H9 (cell line): ENCODE measurements at regions not wholly inside any gene's neighbourhood (a gene's known extent, or its start where the extent isn't known, plus 50 kb on each side); places are given as distances from the start of the nearest gene placed in this dataset.

Experiments used
- DNase-seq: peaks from one replicate; pipeline ENCODE4 v3.0.0-alpha.2; 2017
- H2AFZ ChIP-seq: one replicate; pipeline ENCODE4 v1.6.1; 2013; ENCODE audit warnings: mild to moderate bottlenecking, low read length, control low read depth, moderate library complexity
- H2AK5ac ChIP-seq: 2 replicates; pipeline ENCODE4 v1.6.1; 2013; ENCODE audit warnings: low read length, control low read depth, mixed read lengths; ENCODE audit not compliant: insufficient read length
- H2BK120ac ChIP-seq: one replicate; pipeline ENCODE4 v1.6.1; 2013; ENCODE audit warnings: low read depth, mild to moderate bottlenecking, low read length, control low read depth, inconsistent platforms; ENCODE audit not compliant: poor library complexity, severe bottlenecking
- H2BK12ac ChIP-seq: 2 replicates; pipeline ENCODE4 v1.6.1; 2013; ENCODE audit warnings: low read length, control low read depth, mixed read lengths, low read depth; ENCODE audit not compliant: insufficient read length
- H2BK15ac ChIP-seq: 2 replicates; pipeline ENCODE4 v1.6.1; 2013; ENCODE audit warnings: low read depth, low read length, control low read depth
- H2BK20ac ChIP-seq: one replicate; pipeline ENCODE4 v1.6.1; 2013; ENCODE audit warnings: low read depth, mild to moderate bottlenecking, low read length, control low read depth, inconsistent platforms; ENCODE audit not compliant: poor library complexity, severe bottlenecking
- H2BK5ac ChIP-seq: 2 replicates; pipeline ENCODE4 v1.6.1; 2013; ENCODE audit warnings: low read length, control low read depth, mixed read lengths; ENCODE audit not compliant: insufficient read length
- H3K14ac ChIP-seq: 2 replicates; pipeline ENCODE4 v1.6.1; 2013; ENCODE audit warnings: low read length, control low read depth; ENCODE audit not compliant: insufficient read depth
- H3K18ac ChIP-seq: 2 replicates; pipeline ENCODE4 v1.6.1; 2013; ENCODE audit warnings: low read depth, mild to moderate bottlenecking, mixed read lengths, low read length, control low read depth; ENCODE audit not compliant: insufficient read length
- H3K23ac ChIP-seq: 2 replicates; pipeline ENCODE4 v1.6.1; 2013; ENCODE audit warnings: low read length, control low read depth, mixed read lengths, low read depth; ENCODE audit not compliant: insufficient read length
- H3K23me2 ChIP-seq: 2 replicates; pipeline ENCODE4 v1.6.1; 2013; ENCODE audit warnings: low read depth, mild to moderate bottlenecking, mixed read lengths, low read length, control low read depth; ENCODE audit not compliant: insufficient read length, poor library complexity, severe bottlenecking
- H3K27ac ChIP-seq: 2 replicates; pipeline ENCODE4 v1.5.1; 2013; ENCODE audit warnings: low read length, control low read depth, mixed read lengths, low read depth; ENCODE audit not compliant: insufficient read length
- H3K27me3 ChIP-seq: 2 replicates; pipeline ENCODE4 v1.6.1; 2013; ENCODE audit warnings: low read length, control low read depth, inconsistent platforms; ENCODE audit not compliant: insufficient read depth
- H3K4ac ChIP-seq: 2 replicates; pipeline ENCODE4 v1.6.1; 2013; ENCODE audit warnings: low read depth, mild to moderate bottlenecking, control low read depth, inconsistent platforms, low read length, moderate library complexity
- H3K4me1 ChIP-seq: 2 replicates; pipeline ENCODE4 v1.6.1; 2013; ENCODE audit warnings: low read length, control low read depth, inconsistent platforms; ENCODE audit not compliant: insufficient read depth
- H3K4me2 ChIP-seq: 2 replicates; pipeline ENCODE4 v1.6.1; 2013; ENCODE audit warnings: low read length, control low read depth, mixed read lengths; ENCODE audit not compliant: insufficient read length, insufficient read depth
- H3K56ac ChIP-seq: 2 replicates; pipeline ENCODE4 v1.6.1; 2013; ENCODE audit warnings: low read depth, mild to moderate bottlenecking, mixed read lengths, low read length, control low read depth; ENCODE audit not compliant: insufficient read length
- H3K79me1 ChIP-seq: 2 replicates; pipeline ENCODE4 v1.6.1; 2013; ENCODE audit warnings: low read depth, mild to moderate bottlenecking, moderate library complexity, low read length, control low read depth, inconsistent platforms; ENCODE audit not compliant: insufficient read depth, poor library complexity, severe bottlenecking
- H3K79me2 ChIP-seq: 2 replicates; pipeline ENCODE4 v1.6.1; 2013; ENCODE audit warnings: low read length, control low read depth, inconsistent platforms; ENCODE audit not compliant: insufficient read depth
- H3K9ac ChIP-seq: 2 replicates; pipeline ENCODE4 v1.6.1; 2013; ENCODE audit warnings: low read length, control low read depth, mixed read lengths; ENCODE audit not compliant: insufficient read length; ENCODE audit errors: extremely low read depth
- H3K9me3 ChIP-seq: one replicate; pipeline ENCODE4 v1.6.1; 2013; ENCODE audit warnings: low read depth, low read length, inconsistent platforms; ENCODE audit not compliant: control insufficient read depth
- H3T11ph ChIP-seq: one replicate; pipeline ENCODE4 v1.6.1; 2013; ENCODE audit warnings: mild to moderate bottlenecking, low read length, control low read depth, inconsistent platforms
- H4K20me1 ChIP-seq: one replicate; pipeline ENCODE4 v1.6.1; 2013; ENCODE audit not compliant: control insufficient read depth, insufficient read length, insufficient read depth
- H4K5ac ChIP-seq: 2 replicates; pipeline ENCODE4 v1.6.1; 2013; ENCODE audit warnings: low read depth, mild to moderate bottlenecking, mixed read lengths, low read length, control low read depth; ENCODE audit not compliant: insufficient read length
- H4K8ac ChIP-seq: replicated peaks from 2 replicates; pipeline ENCODE4 v1.6.1; 2013; ENCODE audit warnings: low read length, control low read depth, mixed read lengths, low read depth; ENCODE audit not compliant: insufficient read length
- H4K91ac ChIP-seq: 2 replicates; pipeline ENCODE4 v1.6.1; 2013; ENCODE audit warnings: low read depth, mild to moderate bottlenecking, moderate library complexity, mixed read lengths, low read length, control low read depth; ENCODE audit not compliant: insufficient read length
- H3K27ac Mint-ChIP-seq, 3 experiments: 2 replicates in 2 of 3; 3 replicates in 1 of 3; pipeline ENCODE4 v1.8.0; 2020 to 2021; ENCODE audit warnings: mixed read lengths in 3 of 3, mild to moderate bottlenecking in 1 of 3, moderate library complexity in 1 of 3
- H3K27me3 Mint-ChIP-seq: 2 replicates; pipeline ENCODE4 v1.8.0; 2021; ENCODE audit warnings: low read depth, mild to moderate bottlenecking, moderate library complexity, mixed read lengths
- H3K36me3 Mint-ChIP-seq, 3 experiments: 2 replicates in 2 of 3; 3 replicates in 1 of 3; pipeline ENCODE4 v1.8.0; 2020 to 2021; ENCODE audit warnings: low read depth in 3 of 3, mixed read lengths in 3 of 3; ENCODE audit not compliant: insufficient read depth in 1 of 3
- H3K4me1 Mint-ChIP-seq, 2 experiments: 2 replicates each; pipeline ENCODE4 v1.8.0; 2020; ENCODE audit warnings: mixed read lengths in 2 of 2
- H3K4me3 Mint-ChIP-seq, 2 experiments: 2 replicates in 1 of 2; 3 replicates in 1 of 2; pipeline ENCODE4 v1.8.0; 2020 to 2021; ENCODE audit warnings: mild to moderate bottlenecking in 2 of 2, mixed read lengths in 2 of 2, moderate library complexity in 1 of 2
- H3K9me3 Mint-ChIP-seq, 2 experiments: 2 replicates in 1 of 2; 3 replicates in 1 of 2; pipeline ENCODE4 v1.8.0; 2020; ENCODE audit warnings: mild to moderate bottlenecking in 2 of 2, mixed read lengths in 2 of 2, moderate library complexity in 1 of 2
- WGBS: extraction: QIAGEN DNeasy Blood & Tissue Kit; methylation state at CpG from one replicate; pipeline ENCODE4 v1.1.7; 2013; ENCODE audit warnings: missing lambda C conversion rate, low lambda C conversion rate, mixed read lengths; ENCODE audit not compliant: insufficient read length; ENCODE audit errors: extremely low coverage; 5-methylcytosine and 5-hydroxymethylcytosine counted together
- TF ChIP-seq, protein P1 (sequence below): fragments of 200-600 bp; sonication (generic); conservative IDR thresholded peaks from 3 replicates; pipeline ENCODE4 v1.8.0; 2021; ENCODE audit warnings: antibody characterized with exemption, mild to moderate bottlenecking

DNA sequence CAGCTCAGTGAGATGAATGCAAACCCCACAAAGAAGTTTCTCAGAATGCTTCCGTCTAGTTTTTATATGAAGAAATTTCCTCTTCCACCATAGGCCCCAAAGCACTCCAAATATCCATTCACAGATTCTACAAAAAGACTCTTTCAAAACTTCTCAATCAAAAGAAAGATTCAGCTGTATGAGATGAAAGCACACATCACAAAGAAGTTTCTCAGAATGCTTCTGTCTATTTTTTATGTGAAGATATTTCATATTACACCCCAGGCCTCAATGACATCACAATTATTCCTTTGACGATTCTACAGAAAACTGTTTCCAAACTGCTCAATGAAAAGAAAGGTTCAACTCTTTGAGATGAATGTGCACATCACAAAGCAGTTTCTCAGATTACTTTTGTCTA lies 1819.4 kb downstream of the UQCRFS1 start:
- no peak overlapping the region for H3K18ac ChIP-seq
- no peak overlapping the region for H3K27ac Mint-ChIP-seq
- no peaks in the 10 kb centered on the region for H3K27me3 ChIP-seq

More for the DNA sequence above, 1819.4 kb downstream of the UQCRFS1 start:
- Histone ChIP-seq H2BK20ac (no peak overlapping the region), H3K9me3 (peaks cover 98% of the 10 kb centered on the region), H4K8ac (no peak overlapping the region), H4K20me1 (no peaks in the 10 kb centered on the region), H3K4me1 (no peaks in the 10 kb centered on the region), H2AK5ac (no peak overlapping the region), H3K79me1 (no peaks in the 10 kb centered on the region), H3K79me2 (no peaks in the 10 kb centered on the region), H2BK12ac (no peak overlapping the region), H3K27ac (no peak overlapping the region), H3K4ac (no peak overlapping the region), H2BK120ac (no peak overlapping the region), H2AFZ (no peak overlapping the region), H3K23ac (no peak overlapping the region), H3K23me2 (no peaks in the 10 kb centered on the region), H3T11ph (no peak overlapping the region), H4K5ac (no peak overlapping the region), H3K9ac (no peak overlapping the region), H3K14ac (no peak overlapping the region), H4K91ac (no peak overlapping the region), H3K4me2 (no peak overlapping the region), H2BK15ac (no peak overlapping the region), H3K56ac (no peak overlapping the region), H2BK5ac (no peak overlapping the region)
- Mint-ChIP-seq H3K36me3 (peaks cover 56 to 89% (median 58%) of the 10 kb centered on the region in 3 experiments), H3K4me1 (no peaks in the 10 kb centered on the region), H3K4me3 (no peak overlapping the region), H3K9me3 (peaks cover 99 to 100% of the 10 kb centered on the region in 2 experiments), H3K27me3 (peaks cover 7% of the 10 kb centered on the region)
- DNase-seq = no peak
- TF ChIP-seq, protein P1, sequence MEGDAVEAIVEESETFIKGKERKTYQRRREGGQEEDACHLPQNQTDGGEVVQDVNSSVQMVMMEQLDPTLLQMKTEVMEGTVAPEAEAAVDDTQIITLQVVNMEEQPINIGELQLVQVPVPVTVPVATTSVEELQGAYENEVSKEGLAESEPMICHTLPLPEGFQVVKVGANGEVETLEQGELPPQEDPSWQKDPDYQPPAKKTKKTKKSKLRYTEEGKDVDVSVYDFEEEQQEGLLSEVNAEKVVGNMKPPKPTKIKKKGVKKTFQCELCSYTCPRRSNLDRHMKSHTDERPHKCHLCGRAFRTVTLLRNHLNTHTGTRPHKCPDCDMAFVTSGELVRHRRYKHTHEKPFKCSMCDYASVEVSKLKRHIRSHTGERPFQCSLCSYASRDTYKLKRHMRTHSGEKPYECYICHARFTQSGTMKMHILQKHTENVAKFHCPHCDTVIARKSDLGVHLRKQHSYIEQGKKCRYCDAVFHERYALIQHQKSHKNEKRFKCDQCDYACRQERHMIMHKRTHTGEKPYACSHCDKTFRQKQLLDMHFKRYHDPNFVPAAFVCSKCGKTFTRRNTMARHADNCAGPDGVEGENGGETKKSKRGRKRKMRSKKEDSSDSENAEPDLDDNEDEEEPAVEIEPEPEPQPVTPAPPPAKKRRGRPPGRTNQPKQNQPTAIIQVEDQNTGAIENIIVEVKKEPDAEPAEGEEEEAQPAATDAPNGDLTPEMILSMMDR = no peak
- no CpG with 5 or more reads among the region's 2 CpGs for WGBS
